ENCODE measurements at regions not wholly inside any gene's neighbourhood (a gene's known extent, or its start where the extent isn't known, plus 50 kb on each side); places are given as distances from the start of the nearest gene placed in this dataset.
A peak's percentile ranks its signal among the peaks of the same experiment; 100 is the strongest.

GRCh38 chr21:38170283-38170682 is 86.5 kb upstream of the KCNJ15 start:
- H4K5ac ChIP-seq (ENCODE audit: low read depth, low read length): no peak overlapping the region
- no peaks in the 10 kb centered on the region for H3K79me1 ChIP-seq (ENCODE audit: low read depth in 1 of 2, low read length in 2 of 2)
- H3K4me2 ChIP-seq (ENCODE audit: low read depth, low read length): no peak overlapping the region
- in situ Hi-C loops (cut with MboI; ENCODE audit: low sequenced_read_pairs): loop anchor here (5.0 kb wide), 1 partner anchor 42 kb away; no protein-coding TSS in a partner anchor
- TF ChIP-seq CTCF (conservative IDR thresholded peaks at IDR 0.05; ENCODE audit: low read depth, low read length) (peak; percentile 44), RAD21 (IDR thresholded peaks at IDR 0.05; ENCODE audit: low read length) (peak; percentile 62), USF2 (IDR thresholded peaks at IDR 0.05; ENCODE audit: low read depth, low read length) (no peak), SMC3 (IDR thresholded peaks at IDR 0.05; ENCODE audit: low read depth, low read length) (peak; percentile 59)
- POLR2A ChIA-PET (ENCODE audit: unreplicated experiment): no interaction called here
- DNase-seq: peak; percentile 12
- no peaks in the 10 kb centered on the region for H3K9me3 ChIP-seq (ENCODE audit: control insufficient read depth, insufficient read depth, low read length)
- peaks cover 15% of the 10 kb centered on the region for H3K4me1 ChIP-seq (ENCODE audit: control insufficient read depth, insufficient read depth, low read length)
- H3K27ac ChIP-seq (ENCODE audit: insufficient read depth, low read length): no peak overlapping the region; the same call in 1 of the 2 replicates
- no peaks in the 10 kb centered on the region for H4K20me1 ChIP-seq (ENCODE audit: insufficient read depth, low read length)
- H2BK5ac ChIP-seq (ENCODE audit: low read depth, low read length, poor library complexity, severe bottlenecking): no peak overlapping the region
- BruUV-seq (replicated peaks): no TSS peak
- H4K91ac ChIP-seq (ENCODE audit: insufficient read depth, low read depth, low read length): peak overlapping the region; percentile 57; the same call in 1 of the 2 replicates
- H2BK20ac ChIP-seq (ENCODE audit: low read depth, low read length): peak overlapping the region; percentile 36; the same call in 1 of the 2 replicates
- H2BK120ac ChIP-seq (ENCODE audit: low read depth, low read length): peak overlapping the region; percentile 75; the same call in 1 of the 2 replicates
- peak overlapping the region; percentile 39 for H3K4ac ChIP-seq (ENCODE audit: low read depth, low read length)
- H4K8ac ChIP-seq (ENCODE audit: low read depth in 2 of 2, low read length in 2 of 2): peak overlapping the region; percentile 4 to 39; a peak in 2 of 4 replicates
- ATAC-seq (ENCODE audit: low read depth): no peak
- peak overlapping the region; percentile 63 for H3K14ac ChIP-seq (replicated peaks; ENCODE audit: low read depth, low read length)
- CTCF ChIA-PET: interaction anchor here (0.6 to 6.6 kb wide), 8 partner anchors 9 to 496 kb away, joined by 3 to 48 read pairs (median 3); no protein-coding TSS in a partner anchor
- dilution Hi-C loops (cut with HindIII; ENCODE audit: low sequenced_read_pairs, unreplicated experiment): no loop called here
- no peak overlapping the region for H2AFZ ChIP-seq (replicated peaks; ENCODE audit: low read length, poor library complexity)
- H3K9me1 ChIP-seq (ENCODE audit: insufficient read depth, low read length): peaks cover 11% of the 10 kb centered on the region; the same call in 1 of the 2 replicates
- intact Hi-C loops (cut with micrococcal nuclease): loop anchor here (5.0 kb wide), 1 partner anchor 47 kb away; no protein-coding TSS in a partner anchor
- H2AK5ac ChIP-seq (ENCODE audit: low read depth, low read length): peak overlapping the region; percentile 60
- no peak overlapping the region for H3K23ac ChIP-seq (ENCODE audit: low read depth, low read length)
- H3K36me3 ChIP-seq (ENCODE audit: control insufficient read depth, insufficient read depth, low read length): no peaks in the 10 kb centered on the region
- H3K9ac ChIP-seq (ENCODE audit: low read depth, low read length): no peak overlapping the region
- no peak overlapping the region for H3K18ac ChIP-seq (ENCODE audit: low read depth, low read length)
- H3K4me3 ChIP-seq (ENCODE audit: insufficient read depth, low read depth, low read length): no peak overlapping the region
- WGBS, 2 experiments (ENCODE audit: extremely low coverage in 2 of 2, insufficient read length in 1 of 2): no CpG with 5 or more reads among the region's 2 CpGs
- H3K27me3 ChIP-seq (ENCODE audit: control insufficient read depth, insufficient read depth, low read length): peaks cover 4% of the 10 kb centered on the region; the same call in 1 of the 2 replicates
- H2BK15ac ChIP-seq (ENCODE audit: low read depth, low read length): peak overlapping the region; percentile 16; the same call in 1 of the 3 replicates
- H2AK9ac ChIP-seq (replicated peaks; ENCODE audit: low read depth, low read length, poor library complexity): no peak overlapping the region
- H3K56ac ChIP-seq (ENCODE audit: extremely low read depth, insufficient read depth, low read length): no peak overlapping the region

All from IMR-90 (cell line).